Neural cell (in vitro differentiated cells): ENCODE measurements at regions not wholly inside any gene's neighbourhood (a gene's known extent, or its start where the extent isn't known, plus 50 kb on each side); places are given as distances from the start of the nearest gene placed in this dataset.

ENCODE experiments used
- H2AFZ ChIP-seq: fragments of 200-600, 300-800 bp; sonication (generic), shearing (Covaris generic); 2 replicates; pipeline ENCODE4 v1.6.0; 2014; ENCODE audit warnings: low read depth, mild to moderate bottlenecking, antibody characterized with exemption, low read length, moderate library complexity
- H3F3A ChIP-seq: fragments of 200-600 bp; shearing (Covaris generic); 2 replicates; pipeline ENCODE4 v1.6.1; 2016; ENCODE audit warnings: mild to moderate bottlenecking, moderate library complexity, mixed read lengths, antibody characterized with exemption, low read length; ENCODE audit not compliant: insufficient read depth, poor library complexity, severe bottlenecking
- H3K27ac ChIP-seq: fragments of 200-600, 300-800 bp; sonication (generic), shearing (Covaris generic); 2 replicates; pipeline ENCODE4 v1.5.1; 2014; ENCODE audit warnings: mild to moderate bottlenecking, low read length, moderate library complexity
- H3K27me3 ChIP-seq: fragments of 300-800, 200-600 bp; sonication (generic), shearing (Covaris generic); 2 replicates; pipeline ENCODE4 v1.6.0; 2014; ENCODE audit warnings: mild to moderate bottlenecking, low read depth, low read length, moderate library complexity; ENCODE audit not compliant: insufficient read depth
- H3K36me3 ChIP-seq: fragments of 300-800, 200-600 bp; sonication (generic), shearing (Covaris generic); 2 replicates; pipeline ENCODE4 v1.5.1; 2014; ENCODE audit warnings: mild to moderate bottlenecking, antibody characterized with exemption, low read length, moderate library complexity; ENCODE audit not compliant: insufficient read depth
- H3K4me2 ChIP-seq: fragments of 300-800, 200-600 bp; sonication (generic), shearing (Covaris generic); 2 replicates; pipeline ENCODE4 v1.6.0; 2014; ENCODE audit warnings: mild to moderate bottlenecking, low read length
- H3K4me3 ChIP-seq: fragments of 300-800, 200-600 bp; sonication (generic), shearing (Covaris generic); 2 replicates; pipeline ENCODE4 v1.5.1; 2014; ENCODE audit warnings: mild to moderate bottlenecking, low read length, moderate library complexity
- H3K79me2 ChIP-seq: fragments of 200-600 bp; shearing (Covaris generic); replicated peaks from 2 replicates; pipeline ENCODE4 v1.6.0; 2014; ENCODE audit warnings: mild to moderate bottlenecking, low read length, moderate library complexity; ENCODE audit not compliant: insufficient read depth
- H3K9ac ChIP-seq: fragments of 300-800, 200-600 bp; sonication (generic), shearing (Covaris generic); 2 replicates; pipeline ENCODE4 v1.6.1; 2016; ENCODE audit warnings: mild to moderate bottlenecking, low read length, mixed read lengths
- H3K9me2 ChIP-seq: fragments of 200-600 bp; shearing (Covaris generic); 2 replicates; pipeline ENCODE4 v1.6.1; 2016; ENCODE audit warnings: mild to moderate bottlenecking, low read length, mixed read lengths; ENCODE audit not compliant: insufficient read depth
- H3K9me3 ChIP-seq: fragments of 200-600, 300-800 bp; sonication (generic), shearing (Covaris generic); 2 replicates; pipeline ENCODE4 v1.6.1; 2016; ENCODE audit warnings: mild to moderate bottlenecking, mixed run types, low read length, moderate library complexity, mixed read lengths
- H4K20me1 ChIP-seq: fragments of 200-600 bp; shearing (Covaris generic); 2 replicates; pipeline ENCODE4 v1.6.1; 2016; ENCODE audit warnings: mild to moderate bottlenecking, mixed run types; ENCODE audit not compliant: insufficient read depth
- CTCF ChIP-seq: fragments of 450-650 bp; IDR thresholded peaks from 2 replicates; pipeline ENCODE4 v1.5.1; 2014; ENCODE audit warnings: antibody characterized with exemption, mild to moderate bottlenecking, moderate library complexity; ENCODE audit not compliant: poor library complexity, severe bottlenecking
- EP300 ChIP-seq: fragments of 450-650 bp; conservative IDR thresholded peaks from 2 replicates; pipeline ENCODE4 v1.6.1; 2014; ENCODE audit warnings: antibody characterized with exemption, mild to moderate bottlenecking, moderate library complexity; ENCODE audit not compliant: poor library complexity, severe bottlenecking
- EZH2 ChIP-seq: fragments of 200-600, 300-800 bp; shearing (Covaris generic), sonication (generic); IDR thresholded peaks from 2 replicates; pipeline ENCODE4 v1.6.1; 2014; ENCODE audit warnings: antibody characterized with exemption, low read length, borderline replicate concordance, mild to moderate bottlenecking; ENCODE audit not compliant: insufficient read depth, poor library complexity, severe bottlenecking
- MXI1 ChIP-seq: fragments of 450-650 bp; conservative IDR thresholded peaks from 2 replicates; pipeline ENCODE4 v1.6.1; 2014; ENCODE audit warnings: antibody characterized with exemption, mild to moderate bottlenecking; ENCODE audit not compliant: poor library complexity, severe bottlenecking
- POLR2AphosphoS5 ChIP-seq: IDR thresholded peaks from 2 replicates; pipeline ENCODE4 v1.6.1; 2012
- RAD21 ChIP-seq: fragments of 450-650 bp; conservative IDR thresholded peaks from 2 replicates; pipeline ENCODE4 v1.6.1; 2014; ENCODE audit warnings: antibody characterized with exemption, mild to moderate bottlenecking, moderate library complexity
- REST ChIP-seq: IDR thresholded peaks from 2 replicates; pipeline ENCODE4 v1.6.1; 2012; ENCODE audit warnings: borderline replicate concordance
- SMC3 ChIP-seq: fragments of 450-650 bp; conservative IDR thresholded peaks from 2 replicates; pipeline ENCODE4 v1.6.1; 2014; ENCODE audit warnings: antibody characterized with exemption, mild to moderate bottlenecking, moderate library complexity; ENCODE audit not compliant: poor library complexity
- TAF1 ChIP-seq: IDR thresholded peaks from 2 replicates; pipeline ENCODE4 v1.6.1; 2012; ENCODE audit warnings: low read depth

- Histone ChIP-seq H3K9ac (no peak overlapping the region), H3K27me3 (no peaks in the 10 kb centered on the region), H3K9me3 (no peaks in the 10 kb centered on the region), H3K27ac (no peak overlapping the region), H3K9me2 (no peaks in the 10 kb centered on the region), H2AFZ (no peak overlapping the region), H3K79me2 (no peaks in the 10 kb centered on the region), H3K36me3 (no peaks in the 10 kb centered on the region), H3K4me3 (no peak overlapping the region), H3F3A (no peaks in the 10 kb centered on the region), H3K4me2 (no peak overlapping the region), H4K20me1 (no peaks in the 10 kb centered on the region)
- TF ChIP-seq EP300 (no peak), RAD21 (no peak), CTCF (no peak), POLR2AphosphoS5 (no peak), TAF1 (no peak), MXI1 (no peak), EZH2 (no peak), REST (no peak)
Measured at GRCh38 chr3:124372775-124373174, 357.5 kb upstream of the UMPS start.

GRCh38 chr3:124373524-124373923 lies 356.7 kb upstream of the UMPS start:
- Histone ChIP-seq H3K9ac (no peak overlapping the region), H3K27ac (no peak overlapping the region), H4K20me1 (no peaks in the 10 kb centered on the region), H3K36me3 (no peaks in the 10 kb centered on the region), H3F3A (no peaks in the 10 kb centered on the region), H3K4me3 (no peak overlapping the region), H3K79me2 (no peaks in the 10 kb centered on the region), H2AFZ (no peak overlapping the region), H3K4me2 (no peak overlapping the region), H3K9me3 (no peaks in the 10 kb centered on the region), H3K27me3 (no peaks in the 10 kb centered on the region), H3K9me2 (no peaks in the 10 kb centered on the region)
- TF ChIP-seq MXI1 (no peak), RAD21 (no peak), EZH2 (no peak), POLR2AphosphoS5 (no peak), SMC3 (no peak), REST (no peak), TAF1 (no peak), EP300 (no peak), CTCF (no peak)
